Mesenchymal stem cell (in vitro differentiated cells and primary cell): ENCODE measurements at regions not wholly inside any gene's neighbourhood (a gene's known extent, or its start where the extent isn't known, plus 50 kb on each side); places are given as distances from the start of the nearest gene placed in this dataset.

Experiments used
- DNase-seq: peaks from one replicate; pipeline ENCODE4 v3.0.0-alpha.2; 2013
- H2AFZ ChIP-seq: one replicate; pipeline ENCODE4 v1.6.1; 2013; ENCODE audit warnings: low read depth, mild to moderate bottlenecking, control low read depth, inconsistent platforms, low read length, moderate library complexity
- H2AK5ac ChIP-seq: 2 replicates; pipeline ENCODE4 v1.6.1; 2013; ENCODE audit warnings: low read length, moderate library complexity, mild to moderate bottlenecking, inconsistent platforms; ENCODE audit not compliant: severe bottlenecking
- H2BK120ac ChIP-seq: one replicate; pipeline ENCODE4 v1.6.1; 2013; ENCODE audit warnings: low read depth, mild to moderate bottlenecking, inconsistent platforms, low read length, moderate library complexity
- H2BK12ac ChIP-seq, 2 experiments: one replicate each; pipeline ENCODE4 v1.6.1; 2013; ENCODE audit warnings: inconsistent platforms in 2 of 2, low read length in 2 of 2, mild to moderate bottlenecking in 2 of 2, moderate library complexity in 2 of 2, control low read depth in 1 of 2
- H2BK15ac ChIP-seq: one replicate; pipeline ENCODE4 v1.6.1; 2013; ENCODE audit warnings: mild to moderate bottlenecking, low read depth, inconsistent platforms; ENCODE audit not compliant: poor library complexity, severe bottlenecking
- H2BK5ac ChIP-seq: 2 replicates; pipeline ENCODE4 v1.6.1; 2013; ENCODE audit warnings: low read depth, mild to moderate bottlenecking, low read length, control low read depth, inconsistent platforms; ENCODE audit not compliant: poor library complexity, severe bottlenecking
- H3K14ac ChIP-seq, 2 experiments: one replicate each; pipeline ENCODE4 v1.6.1; 2013; ENCODE audit warnings: inconsistent platforms in 2 of 2, low read length in 2 of 2, control low read depth in 1 of 2, mild to moderate bottlenecking in 1 of 2, moderate library complexity in 1 of 2
- H3K18ac ChIP-seq, 2 experiments: one replicate each; pipeline ENCODE4 v1.6.1; 2013; ENCODE audit warnings: inconsistent platforms in 2 of 2, low read length in 2 of 2, control low read depth in 1 of 2, low read depth in 1 of 2, mild to moderate bottlenecking in 1 of 2
- H3K23ac ChIP-seq, 2 experiments: one replicate each; pipeline ENCODE4 v1.6.1; 2013; ENCODE audit warnings: inconsistent platforms in 2 of 2, low read length in 2 of 2, mild to moderate bottlenecking in 2 of 2, moderate library complexity in 2 of 2, control low read depth in 1 of 2
- H3K27ac ChIP-seq: 2 replicates; pipeline ENCODE4 v1.5.1; 2013; ENCODE audit warnings: mild to moderate bottlenecking, moderate library complexity, low read length, control low read depth, inconsistent platforms; ENCODE audit not compliant: poor library complexity, severe bottlenecking
- H3K27me3 ChIP-seq, 2 experiments: 2 replicates each; pipeline versions ENCODE4 v1.6.1 to v1.7.0; 2013; ENCODE audit warnings: low read length in 2 of 2, mild to moderate bottlenecking in 2 of 2, moderate library complexity in 2 of 2, control low read depth in 1 of 2, inconsistent platforms in 1 of 2; ENCODE audit not compliant: control insufficient read depth in 1 of 2, insufficient read depth in 1 of 2
- H3K36me3 ChIP-seq, 2 experiments: 2 replicates each; pipeline versions ENCODE4 v1.6.1 to v1.7.0; 2013; ENCODE audit warnings: low read length in 2 of 2, control low read depth in 1 of 2, inconsistent platforms in 1 of 2, low read depth in 1 of 2, mild to moderate bottlenecking in 1 of 2; ENCODE audit not compliant: insufficient read depth in 2 of 2, control insufficient read depth in 1 of 2
- H3K4ac ChIP-seq, 2 experiments: one replicate each; pipeline ENCODE4 v1.6.1; 2013; ENCODE audit warnings: inconsistent platforms in 2 of 2, low read length in 2 of 2, mild to moderate bottlenecking in 2 of 2, moderate library complexity in 2 of 2, control low read depth in 1 of 2, low read depth in 1 of 2
- H3K4me1 ChIP-seq: 2 replicates; pipeline ENCODE4 v1.6.1; 2013; ENCODE audit warnings: low read depth, low read length, control low read depth; ENCODE audit not compliant: control insufficient read depth, insufficient read depth
- H3K4me2 ChIP-seq: 2 replicates; pipeline ENCODE4 v1.6.1; 2013; ENCODE audit warnings: low read length, mild to moderate bottlenecking, inconsistent platforms; ENCODE audit not compliant: poor library complexity, severe bottlenecking
- H3K4me3 ChIP-seq, 2 experiments: 2 replicates each; pipeline versions ENCODE4 v1.5.1 to v1.7.0; 2013; ENCODE audit warnings: low read length in 2 of 2, mild to moderate bottlenecking in 2 of 2, control low read depth in 1 of 2, low read depth in 1 of 2; ENCODE audit not compliant: insufficient read depth in 1 of 2
- H3K79me1 ChIP-seq: replicated peaks from 2 replicates; pipeline ENCODE4 v1.6.1; 2013; ENCODE audit warnings: mild to moderate bottlenecking, control low read depth, low read length, inconsistent platforms; ENCODE audit not compliant: poor library complexity, severe bottlenecking
- H3K9ac ChIP-seq: 2 replicates; pipeline ENCODE4 v1.7.0; 2013; ENCODE audit warnings: mild to moderate bottlenecking, low read length, moderate library complexity
- H3K9me3 ChIP-seq: 2 replicates; pipeline ENCODE4 v1.7.0; 2013; ENCODE audit warnings: mild to moderate bottlenecking, low read length; ENCODE audit not compliant: control insufficient read depth
- H4K8ac ChIP-seq: one replicate; pipeline ENCODE4 v1.6.1; 2013; ENCODE audit warnings: inconsistent platforms, mild to moderate bottlenecking, low read length, moderate library complexity
- H4K91ac ChIP-seq: one replicate; pipeline ENCODE4 v1.6.1; 2013; ENCODE audit warnings: mild to moderate bottlenecking, low read length, inconsistent platforms
- WGBS: methylation state at CpG from one replicate; pipeline ENCODE4 v1.1.7; 2013; ENCODE audit warnings: mixed read lengths; 5-methylcytosine and 5-hydroxymethylcytosine counted together

DNA sequence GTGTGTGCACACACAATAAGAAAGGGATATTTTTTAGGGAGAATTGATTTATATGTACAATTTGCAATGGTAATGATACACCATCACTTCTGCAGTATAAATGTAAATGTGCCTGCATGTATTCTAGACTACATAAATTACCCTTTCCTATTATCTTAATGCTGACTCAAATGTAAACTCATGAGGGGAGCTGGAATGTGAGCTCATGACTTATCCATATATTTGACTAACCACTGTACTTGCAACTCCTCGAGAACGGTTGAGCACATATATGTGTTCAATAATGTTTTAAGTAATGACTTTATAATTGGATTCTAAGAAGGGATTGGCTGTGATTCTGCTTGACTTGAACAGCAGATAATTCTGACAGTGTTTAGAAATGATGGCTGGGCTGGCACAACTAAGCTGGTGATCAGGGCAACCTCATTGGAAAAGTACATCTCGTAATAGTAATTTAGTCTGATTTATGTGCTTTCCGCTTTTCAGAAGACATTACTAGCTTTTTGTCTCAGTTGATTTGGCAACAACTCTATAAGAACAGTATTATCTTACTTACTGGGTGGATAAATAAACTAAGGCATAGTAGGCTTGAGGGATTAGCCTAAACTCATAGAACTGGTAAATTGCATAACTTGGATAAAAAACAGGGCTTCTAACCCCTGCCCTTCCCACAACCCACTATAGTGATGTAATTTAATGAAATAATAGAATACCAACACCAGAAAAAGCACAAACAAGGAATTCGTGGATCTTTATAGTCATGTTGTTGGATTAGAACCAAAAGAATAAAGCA lies 130.2 kb upstream of the SPEF2 start:
- Histone ChIP-seq H3K4ac (no peak overlapping the region), H3K18ac (no peak overlapping the region), H3K4me1 (no peaks in the 10 kb centered on the region), H3K4me2 (no peak overlapping the region), H2AK5ac (no peak overlapping the region), H3K79me1 (no peaks in the 10 kb centered on the region), H4K91ac (no peak overlapping the region), H3K4me3 (no peak overlapping the region), H3K14ac (no peak overlapping the region), H2BK15ac (no peak overlapping the region), H2BK120ac (no peak overlapping the region), H3K23ac (no peak overlapping the region), H3K27me3 (no peaks in the 10 kb centered on the region), H4K8ac (no peak overlapping the region), H3K27ac (no peak overlapping the region), H2BK12ac (no peak overlapping the region), H3K9me3 (no peaks in the 10 kb centered on the region), H3K9ac (no peak overlapping the region), H2BK5ac (no peak overlapping the region), H3K36me3 (no peaks in the 10 kb centered on the region), H2AFZ (no peak overlapping the region)
- peak; percentile 62 for DNase-seq
- 80% methylated on average over 3 of the region's 5 CpGs for WGBS

DNA sequence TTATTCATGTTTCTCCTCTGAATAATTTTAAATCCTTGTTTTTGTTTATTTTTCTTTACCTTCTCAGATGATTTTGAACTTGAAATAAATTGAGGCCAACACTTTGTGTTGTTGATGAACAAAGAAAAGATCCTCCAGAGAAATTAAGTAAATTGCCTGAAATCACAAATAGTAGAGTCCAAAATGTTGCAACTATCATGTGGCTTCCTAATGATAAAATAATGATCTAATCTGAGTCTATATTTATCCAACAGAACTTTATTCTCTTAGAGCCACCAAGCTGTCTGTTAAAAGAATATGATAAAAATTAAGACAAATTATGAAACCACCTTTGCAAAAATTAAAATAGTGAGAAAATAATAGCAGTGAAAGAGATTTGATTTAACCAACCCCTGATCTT lies 132.2 kb upstream of the SPEF2 start:
- Histone ChIP-seq H3K27me3 (no peaks in the 10 kb centered on the region), H3K36me3 (no peaks in the 10 kb centered on the region), H3K23ac (no peak overlapping the region), H3K4me2 (no peak overlapping the region), H2BK5ac (no peak overlapping the region), H2AFZ (no peak overlapping the region), H3K4me1 (no peaks in the 10 kb centered on the region), H4K91ac (no peak overlapping the region), H3K9me3 (no peaks in the 10 kb centered on the region), H4K8ac (no peak overlapping the region), H3K14ac (no peak overlapping the region), H3K4me3 (no peak overlapping the region), H2BK120ac (no peak overlapping the region), H2BK15ac (no peak overlapping the region), H3K27ac (no peak overlapping the region), H3K4ac (no peak overlapping the region), H2AK5ac (no peak overlapping the region), H3K79me1 (no peaks in the 10 kb centered on the region), H2BK12ac (no peak overlapping the region), H3K18ac (no peak overlapping the region), H3K9ac (no peak overlapping the region)
- DNase-seq: no peak

DNA sequence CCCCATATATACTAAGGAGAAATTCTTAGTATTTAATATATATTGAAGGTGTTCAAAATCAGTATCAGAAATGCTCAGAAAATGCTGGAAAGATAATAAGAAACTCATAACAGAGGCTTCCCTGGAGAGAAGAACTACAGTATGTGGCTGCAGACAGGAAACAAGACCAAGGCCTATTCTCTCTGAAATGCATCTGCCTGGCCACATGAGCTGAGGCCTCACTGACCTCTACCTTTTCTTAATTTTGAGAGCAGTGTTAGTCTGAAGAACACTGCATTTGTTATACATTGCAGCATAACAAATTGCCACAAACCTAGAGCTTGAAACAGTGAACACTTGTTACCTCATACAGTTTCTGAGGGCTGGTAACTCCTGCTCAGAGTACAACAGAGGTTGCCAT lies 133.4 kb upstream of the SPEF2 start:
- H3K23ac ChIP-seq: no peak overlapping the region
- H2AK5ac ChIP-seq: no peak overlapping the region
- no peak overlapping the region for H2BK5ac ChIP-seq

DNA sequence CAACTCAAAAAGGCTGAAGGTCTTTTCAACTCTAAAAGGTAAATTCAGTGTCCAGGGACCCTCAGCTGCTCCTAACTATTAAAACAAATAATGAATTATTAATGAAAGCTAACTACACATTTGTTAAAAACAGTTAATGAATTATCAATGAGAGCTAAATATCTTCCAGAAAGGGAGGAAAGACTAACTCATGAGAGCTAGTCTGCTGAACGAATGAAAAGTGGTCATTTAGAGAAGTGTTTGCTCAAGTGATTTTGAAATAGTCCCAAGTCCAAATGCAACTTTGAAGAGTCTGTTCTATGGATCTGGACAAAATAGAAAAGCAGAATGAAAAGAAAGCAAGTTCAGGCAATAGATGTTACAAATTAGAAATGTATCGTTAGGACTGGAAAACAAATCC lies 133.9 kb upstream of the SPEF2 start:
- Histone ChIP-seq H4K91ac (no peak overlapping the region), H3K14ac (no peak overlapping the region), H2BK5ac (no peak overlapping the region), H3K4ac (no peak overlapping the region), H2AFZ (no peak overlapping the region), H2BK120ac (no peak overlapping the region), H3K9me3 (no peaks in the 10 kb centered on the region), H2BK15ac (no peak overlapping the region), H4K8ac (no peak overlapping the region), H3K4me2 (no peak overlapping the region), H2BK12ac (no peak overlapping the region), H3K36me3 (no peaks in the 10 kb centered on the region), H2AK5ac (no peak overlapping the region), H3K23ac (no peak overlapping the region), H3K27me3 (no peaks in the 10 kb centered on the region), H3K9ac (no peak overlapping the region), H3K4me3 (no peak overlapping the region), H3K4me1 (no peaks in the 10 kb centered on the region), H3K27ac (no peak overlapping the region), H3K18ac (no peak overlapping the region), H3K79me1 (no peaks in the 10 kb centered on the region)
- WGBS: 77% methylated on average over 1 of the region's 2 CpGs
- DNase-seq: no peak

More for the DNA sequence above, 133.4 kb upstream of the SPEF2 start:
- Histone ChIP-seq H3K9me3 (no peaks in the 10 kb centered on the region), H3K36me3 (no peaks in the 10 kb centered on the region), H3K79me1 (no peaks in the 10 kb centered on the region), H3K14ac (no peak overlapping the region), H3K18ac (no peak overlapping the region), H3K9ac (no peak overlapping the region), H4K91ac (no peak overlapping the region), H3K4me1 (no peaks in the 10 kb centered on the region), H2BK15ac (no peak overlapping the region), H2BK120ac (no peak overlapping the region), H4K8ac (no peak overlapping the region), H3K27ac (no peak overlapping the region), H2BK12ac (no peak overlapping the region), H3K4me2 (no peak overlapping the region), H2AFZ (no peak overlapping the region), H3K4me3 (no peak overlapping the region), H3K4ac (no peak overlapping the region), H3K27me3 (no peaks in the 10 kb centered on the region)
- no peak for DNase-seq
